ENCODE measurements at regions not wholly inside any gene's neighbourhood (a gene's known extent, or its start where the extent isn't known, plus 50 kb on each side); places are given as distances from the start of the nearest gene placed in this dataset.

- no peak for DNase-seq
Measured at GRCh38 chr12:91418221-91419090, 235.8 kb upstream of the DCN start.

- DNase-seq, result no peak
Measured at GRCh38 chr12:91417650-91418049, 235.0 kb upstream of the DCN start.

DNA sequence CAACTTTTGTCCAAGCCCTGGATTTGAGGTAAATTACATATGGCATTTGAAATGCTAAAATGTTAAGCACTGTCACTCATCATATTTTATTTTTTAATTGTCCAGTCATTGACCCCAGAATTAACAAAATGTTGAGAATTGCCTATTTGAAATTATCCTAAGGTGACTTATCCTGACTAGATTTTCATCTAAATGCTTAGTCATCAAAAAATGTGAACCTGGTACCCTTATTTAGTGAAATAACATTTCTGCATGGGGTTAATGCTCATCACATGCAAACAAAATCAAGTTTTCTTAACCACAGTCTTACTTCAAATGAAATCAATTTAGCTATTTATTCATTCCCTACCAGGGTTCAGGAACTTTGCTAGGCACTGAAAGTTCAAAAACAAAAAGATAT lies 232.0 kb upstream of the DCN start:
- DNase-seq, result no peak

- DNase-seq, result peak; percentile 67
Measured at GRCh38 chr12:91413581-91414546, 231.2 kb upstream of the DCN start.

- DNase-seq, result peak; percentile 88
Measured at GRCh38 chr12:91406920-91407341, 224.3 kb upstream of the DCN start.

- DNase-seq, result no peak
Measured at GRCh38 chr12:91404441-91404840, 221.8 kb upstream of the DCN start.

DNA sequence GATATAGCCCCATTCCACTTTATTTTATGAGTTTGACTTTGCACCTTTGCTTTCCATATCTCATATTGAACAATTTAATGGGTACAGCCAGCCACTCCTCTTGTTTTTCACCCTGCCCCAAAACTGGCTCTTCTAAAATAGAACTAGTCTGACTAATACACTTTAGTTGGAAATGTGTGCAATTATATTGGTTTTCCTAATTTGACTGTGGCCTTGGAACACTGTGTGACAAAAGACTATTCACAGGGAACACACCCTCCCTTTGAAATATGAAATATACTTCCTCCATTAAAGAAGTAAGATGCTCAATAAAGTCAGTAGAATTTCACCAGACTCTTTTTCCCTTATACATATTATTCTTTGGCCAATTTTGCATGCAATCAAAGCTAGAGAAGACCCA lies 218.6 kb upstream of the DCN start:
- DNase-seq, result no peak

DNA sequence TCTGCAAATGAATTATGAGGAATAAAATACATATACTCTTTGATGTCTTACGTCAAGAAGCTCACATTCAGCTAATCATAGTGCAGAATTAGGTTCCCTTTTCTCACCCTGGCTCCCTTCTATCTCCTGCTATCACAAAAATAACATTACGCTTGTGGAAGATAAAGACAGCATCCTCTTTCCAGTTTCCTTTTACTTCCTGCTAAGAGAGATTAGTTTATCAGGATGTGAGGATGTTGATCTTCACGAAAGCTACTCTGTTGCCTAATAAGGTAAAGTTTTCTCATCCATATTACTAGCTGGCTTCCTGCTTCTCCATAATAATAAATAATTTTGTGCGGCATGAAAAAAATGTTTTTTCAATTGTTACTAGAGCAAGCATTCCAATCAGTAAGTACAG lies 217.7 kb upstream of the DCN start:
- no peak for DNase-seq

GRCh38 chr12:91397866-91398532 lies 215.4 kb upstream of the DCN start:
- DNase-seq, result no peak

DNA sequence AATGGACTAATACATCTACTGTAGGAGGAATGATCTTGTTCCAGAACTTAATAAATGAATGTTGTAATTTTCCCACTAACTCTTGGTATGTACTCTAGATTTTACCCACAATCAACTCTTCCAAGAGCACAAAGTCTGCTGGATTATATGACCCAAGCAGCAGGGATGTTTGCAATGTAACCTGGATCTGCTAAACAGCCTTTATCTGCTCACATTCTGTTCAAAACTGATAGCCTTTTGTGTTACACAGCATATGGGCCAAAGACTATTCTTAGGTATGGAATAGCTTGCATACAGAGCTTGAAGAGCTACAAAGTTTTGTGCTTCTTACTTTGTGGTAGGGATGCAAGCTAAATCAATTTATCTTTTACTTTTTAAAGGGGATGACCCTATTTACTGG lies 213.7 kb upstream of the DCN start:
- no peak for DNase-seq

DNA sequence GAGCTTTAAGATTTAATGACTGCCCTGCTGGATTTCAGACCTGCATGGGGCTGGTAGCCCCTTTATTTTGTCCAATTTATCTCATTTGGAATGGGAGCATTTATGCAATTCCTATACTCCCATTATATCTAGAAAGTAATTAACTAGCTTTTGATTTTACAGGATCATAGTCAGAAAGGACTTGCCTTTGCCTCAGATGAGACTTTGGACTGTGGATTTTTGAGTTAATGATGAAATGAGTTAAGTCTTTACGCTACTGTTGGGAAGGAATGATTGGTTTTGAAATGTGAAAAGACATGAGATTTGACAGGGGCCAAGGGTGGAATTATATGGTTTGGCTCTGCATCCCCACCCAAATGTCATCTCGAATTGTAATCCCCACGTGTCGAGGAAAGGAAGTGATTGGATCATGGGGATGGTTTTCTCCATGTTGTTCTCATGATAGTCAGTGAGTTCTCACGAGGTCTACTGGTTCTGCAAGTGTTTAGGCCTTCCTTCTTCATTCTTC lies 213.1 kb upstream of the DCN start:
- no peak for DNase-seq

- DNase-seq, result no peak
Measured at GRCh38 chr12:91394903-91395302, 212.3 kb upstream of the DCN start.

DNA sequence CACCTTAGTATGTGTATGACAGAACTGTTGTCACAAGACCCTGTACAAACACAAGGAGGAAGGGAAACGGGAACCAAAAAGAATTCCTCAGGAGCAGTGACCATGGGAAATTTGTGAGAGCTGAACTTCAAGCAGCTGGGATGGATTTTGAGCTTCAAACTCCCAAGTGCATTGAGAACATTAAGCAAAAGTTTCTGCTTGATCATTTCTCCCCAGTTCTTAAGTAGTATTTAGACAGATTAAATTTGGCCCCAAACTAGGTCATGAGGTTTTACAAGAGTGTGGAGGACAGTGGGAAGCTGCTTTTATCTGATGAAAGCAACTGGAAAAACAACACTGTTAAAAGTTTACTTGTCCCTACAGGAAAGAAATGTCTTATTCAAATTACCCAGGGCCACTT lies 206.0 kb upstream of the DCN start:
- DNase-seq, result no peak

DNA sequence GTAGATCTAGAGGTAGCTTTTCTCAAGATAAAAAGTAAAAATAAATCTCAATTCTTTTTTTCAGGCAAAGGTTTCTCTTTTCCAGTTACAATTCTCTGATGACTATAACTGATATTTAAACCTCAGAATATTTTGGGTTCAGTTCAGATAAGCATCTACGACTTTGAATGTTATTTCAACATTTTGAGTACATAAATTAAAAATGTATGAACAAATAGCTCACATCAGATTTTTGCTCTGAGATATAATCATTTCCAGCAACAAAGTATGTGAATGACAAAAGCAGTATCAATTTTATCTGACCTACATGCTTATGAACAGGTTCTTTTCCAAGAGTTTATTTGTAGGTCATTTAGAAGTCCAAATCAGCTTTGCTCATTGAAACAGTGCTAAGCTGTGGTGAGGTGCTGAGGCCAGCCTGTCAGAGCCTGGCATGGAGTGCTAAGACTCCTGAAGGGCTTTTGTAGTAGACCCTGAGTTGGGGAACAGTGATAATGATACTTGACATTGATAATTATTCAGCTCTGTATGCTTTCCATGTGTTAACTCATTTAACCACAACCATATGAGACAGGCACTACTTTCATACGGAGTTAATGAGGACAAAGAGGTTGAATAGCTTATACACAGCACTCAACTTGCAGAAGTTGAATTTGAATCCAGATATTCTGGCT lies 205.0 kb upstream of the DCN start:
- DNase-seq, result no peak

- DNase-seq, result no peak
Measured at GRCh38 chr12:91384806-91385205, 202.2 kb upstream of the DCN start.

DNA sequence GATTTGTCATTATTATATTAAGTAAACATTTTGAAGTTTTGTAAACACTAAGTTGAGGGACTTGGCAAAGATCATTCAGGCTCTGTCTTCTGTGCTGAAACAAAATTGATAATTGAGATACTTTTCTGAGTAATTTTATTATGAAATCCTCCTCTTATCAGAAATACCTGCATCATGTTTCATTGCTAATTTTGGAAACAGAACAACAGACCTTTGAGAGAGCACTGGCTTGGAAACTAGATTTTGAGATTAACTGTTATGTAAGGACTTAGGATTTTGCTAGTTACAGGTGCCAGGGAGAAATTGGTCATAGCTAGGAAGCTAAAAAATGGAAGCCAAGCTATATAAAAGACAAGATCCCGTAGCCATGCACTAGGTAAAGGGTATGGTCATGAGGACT lies 201.7 kb upstream of the DCN start:
- no peak for DNase-seq

DNA sequence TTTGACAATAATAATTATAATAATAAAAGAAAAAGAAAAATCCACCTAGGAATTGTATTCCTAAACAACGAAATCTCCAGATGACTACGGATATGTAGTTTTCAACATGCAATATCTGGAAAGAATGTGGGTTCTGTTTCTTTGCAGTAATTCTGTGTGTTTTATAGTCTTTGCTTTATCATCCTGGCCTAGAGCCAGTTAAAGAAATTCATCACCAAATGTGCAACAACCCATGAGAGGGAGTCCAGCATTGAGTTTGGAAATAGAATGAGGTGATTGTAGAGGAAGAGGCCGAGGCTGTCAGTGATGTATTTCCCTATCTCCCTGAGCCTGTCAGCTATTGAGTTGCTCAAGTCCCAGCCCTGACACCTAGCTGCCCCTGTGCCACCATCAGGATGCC lies 200.5 kb upstream of the DCN start:
- no peak for DNase-seq

GRCh38 chr12:91382081-91382543 lies 199.5 kb upstream of the DCN start:
- DNase-seq, result peak; percentile 93

- peak; percentile 97 for DNase-seq
Measured at GRCh38 chr12:91381309-91381804, 198.7 kb upstream of the DCN start.

GRCh38 chr12:91380631-91381030 lies 198.0 kb upstream of the DCN start:
- DNase-seq, result no peak

DNA sequence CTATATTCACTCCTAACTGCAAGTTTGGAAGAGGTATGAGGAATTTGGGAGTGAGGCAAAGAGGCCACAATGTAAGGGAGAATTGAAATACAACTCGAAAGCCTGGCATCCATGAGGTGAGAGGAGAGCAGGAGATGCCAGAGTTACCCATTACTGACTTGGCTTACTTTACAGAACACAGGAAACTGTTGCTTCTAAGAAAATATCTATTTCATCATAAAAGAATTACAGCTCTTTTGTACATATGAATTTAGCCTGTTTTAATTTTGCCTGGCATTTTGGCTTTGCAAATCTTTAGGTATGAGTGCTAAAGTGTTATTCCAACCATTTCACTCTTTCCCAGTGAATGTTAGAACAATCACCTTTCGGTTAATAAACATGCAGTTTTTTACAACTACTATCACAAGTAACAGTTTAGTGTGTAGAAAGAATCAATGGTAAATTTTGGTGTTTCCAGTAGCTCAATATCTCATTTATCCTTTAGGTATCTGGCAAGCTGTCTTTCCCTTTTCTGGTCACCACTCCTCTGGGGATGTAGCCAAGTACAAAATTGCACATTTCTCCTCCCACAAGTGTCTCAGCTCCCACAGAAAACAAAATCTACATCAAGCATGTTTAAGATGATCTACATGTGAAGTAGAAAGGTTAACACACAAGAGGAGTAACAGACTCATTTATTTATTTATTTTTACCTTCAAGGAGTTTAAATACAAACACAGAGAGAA lies 196.6 kb upstream of the DCN start:
- no peak for DNase-seq
